AG04449 (cell line): ENCODE measurements at regions not wholly inside any gene's neighbourhood (a gene's known extent, or its start where the extent isn't known, plus 50 kb on each side); places are given as distances from the start of the nearest gene placed in this dataset.

Experiments used
- CTCF ChIA-PET: fragments of 350-600 bp; formaldehyde crosslinking; extraction: SDS; loops from one replicate; lab custom pipeline; 2021; ENCODE audit warnings: antibody characterized with exemption; lab: Yijun Ruan, JAX
- POLR2A ChIA-PET: fragments of 400-600, 350-600 bp; formaldehyde crosslinking; extraction: SDS; loops from one replicate; lab custom pipeline; 2020; ENCODE audit warnings: antibody characterized with exemption, inconsistent platforms; lab: Yijun Ruan, JAX
- DNase-seq: peaks from one replicate; pipeline ENCODE4 v3.0.0-alpha.2; 2010; ENCODE audit warnings: low read depth, low spot score
- H3K4me3 ChIP-seq: 2 replicates; pipeline ENCODE4 v1.5.1; 2011; ENCODE audit warnings: low read depth, mild to moderate bottlenecking, control low read depth, low read length
- TF ChIP-seq, protein P1 (sequence below): IDR thresholded peaks from one replicate; pipeline ENCODE4 v1.5.1; 2011; ENCODE audit warnings: mild to moderate bottlenecking, moderate library complexity, low read length, control low read depth, inconsistent platforms; ENCODE audit not compliant: insufficient read depth; ENCODE audit errors: missing control alignments

DNA sequence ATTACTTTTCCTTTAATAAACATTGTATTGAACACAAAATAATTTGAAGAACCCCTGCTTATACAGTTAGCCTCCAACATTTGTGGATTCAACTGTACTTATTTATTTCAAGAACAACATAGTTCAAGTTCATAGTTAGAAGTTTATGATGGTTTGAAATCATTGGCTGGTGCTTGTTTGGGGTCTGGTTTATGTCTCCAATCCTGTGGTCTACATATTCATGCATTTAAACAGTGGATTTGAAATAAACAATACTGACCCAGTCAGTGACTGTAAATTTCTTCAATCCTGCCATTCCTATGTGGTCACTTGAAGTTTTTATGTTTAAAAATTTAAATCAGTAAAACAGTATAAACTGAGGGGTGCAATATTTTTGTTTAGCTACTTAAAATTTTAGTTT, 145.1 kb upstream of the TRPC7 start:
- DNase-seq = no peak
- POLR2A ChIA-PET = no interaction called here
- CTCF ChIA-PET = interaction anchor here (1.6 kb wide), 1 partner anchor 30 kb away, joined by 3 read pairs; no protein-coding TSS in a partner anchor
- TF ChIP-seq, protein P1, sequence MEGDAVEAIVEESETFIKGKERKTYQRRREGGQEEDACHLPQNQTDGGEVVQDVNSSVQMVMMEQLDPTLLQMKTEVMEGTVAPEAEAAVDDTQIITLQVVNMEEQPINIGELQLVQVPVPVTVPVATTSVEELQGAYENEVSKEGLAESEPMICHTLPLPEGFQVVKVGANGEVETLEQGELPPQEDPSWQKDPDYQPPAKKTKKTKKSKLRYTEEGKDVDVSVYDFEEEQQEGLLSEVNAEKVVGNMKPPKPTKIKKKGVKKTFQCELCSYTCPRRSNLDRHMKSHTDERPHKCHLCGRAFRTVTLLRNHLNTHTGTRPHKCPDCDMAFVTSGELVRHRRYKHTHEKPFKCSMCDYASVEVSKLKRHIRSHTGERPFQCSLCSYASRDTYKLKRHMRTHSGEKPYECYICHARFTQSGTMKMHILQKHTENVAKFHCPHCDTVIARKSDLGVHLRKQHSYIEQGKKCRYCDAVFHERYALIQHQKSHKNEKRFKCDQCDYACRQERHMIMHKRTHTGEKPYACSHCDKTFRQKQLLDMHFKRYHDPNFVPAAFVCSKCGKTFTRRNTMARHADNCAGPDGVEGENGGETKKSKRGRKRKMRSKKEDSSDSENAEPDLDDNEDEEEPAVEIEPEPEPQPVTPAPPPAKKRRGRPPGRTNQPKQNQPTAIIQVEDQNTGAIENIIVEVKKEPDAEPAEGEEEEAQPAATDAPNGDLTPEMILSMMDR = no peak
- H3K4me3 ChIP-seq = no peak overlapping the region

DNA sequence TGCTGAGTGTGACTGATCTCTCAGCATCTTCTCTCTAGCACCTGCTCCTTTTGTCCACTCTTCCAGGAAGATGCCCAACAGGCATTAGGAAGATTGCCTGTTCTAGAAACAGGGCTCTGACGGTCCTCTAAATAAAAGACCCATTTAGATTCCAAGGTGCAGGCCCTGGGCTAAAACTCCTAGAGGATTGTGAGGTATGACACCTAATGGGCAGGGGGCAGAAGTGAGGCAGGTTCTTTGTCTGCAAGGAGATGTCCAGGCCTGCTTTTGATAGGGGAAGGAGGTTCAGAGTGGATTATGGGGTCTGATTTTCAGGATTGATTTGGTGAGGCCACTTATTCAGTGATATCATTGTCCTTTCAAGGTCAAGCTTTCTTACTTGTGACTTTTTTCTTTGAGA, 140.8 kb upstream of the TRPC7 start:
- ChIA-PET POLR2A (no interaction called here), CTCF (no interaction called here)
- TF ChIP-seq, protein P1 = no peak
- no peak overlapping the region for H3K4me3 ChIP-seq
- no peak for DNase-seq

DNA sequence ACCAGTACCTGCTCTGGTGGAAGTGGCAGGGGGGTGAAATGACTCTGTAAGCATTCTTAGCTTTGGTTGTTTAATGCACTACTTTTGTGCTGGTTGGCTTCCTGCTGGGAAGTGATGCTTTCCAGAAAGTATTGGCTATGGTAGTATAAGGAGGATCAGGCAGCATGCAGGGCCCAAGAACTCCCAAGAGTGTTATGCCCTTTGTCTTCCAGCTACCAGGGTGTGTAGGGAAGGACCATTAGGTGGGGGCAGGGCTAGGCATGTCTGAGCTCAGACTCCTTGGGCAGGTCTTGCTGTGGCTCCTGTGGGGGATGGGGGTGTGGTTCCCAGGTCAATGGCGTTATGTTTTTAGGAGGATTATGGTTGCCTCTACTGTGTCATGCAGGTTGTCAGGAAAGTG, 135.8 kb upstream of the TRPC7 start:
- H3K4me3 ChIP-seq = no peak overlapping the region
- TF ChIP-seq, protein P1 = no peak
- CTCF ChIA-PET = no interaction called here
- POLR2A ChIA-PET = no interaction called here
- DNase-seq = no peak

DNA sequence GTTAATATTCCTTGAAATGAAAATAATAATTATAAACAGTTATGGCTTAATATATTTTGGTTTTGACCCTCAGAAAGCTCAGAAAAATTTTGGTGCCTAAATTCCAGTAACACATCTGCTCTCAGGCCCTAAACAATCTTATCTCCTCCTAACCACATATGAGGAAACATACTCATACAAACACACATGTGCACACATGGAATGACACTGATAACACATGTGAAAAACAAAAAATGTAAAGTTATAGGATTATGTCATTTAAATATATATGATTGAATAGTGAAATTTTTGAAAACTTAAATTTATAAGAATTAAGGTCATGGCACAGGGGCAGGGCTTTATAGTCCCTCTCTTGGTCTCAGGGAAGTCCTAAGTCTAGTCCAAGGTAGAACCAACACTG, 127.2 kb upstream of the TRPC7 start:
- ChIA-PET POLR2A (no interaction called here), CTCF (no interaction called here)
- TF ChIP-seq, protein P1 = no peak

DNA sequence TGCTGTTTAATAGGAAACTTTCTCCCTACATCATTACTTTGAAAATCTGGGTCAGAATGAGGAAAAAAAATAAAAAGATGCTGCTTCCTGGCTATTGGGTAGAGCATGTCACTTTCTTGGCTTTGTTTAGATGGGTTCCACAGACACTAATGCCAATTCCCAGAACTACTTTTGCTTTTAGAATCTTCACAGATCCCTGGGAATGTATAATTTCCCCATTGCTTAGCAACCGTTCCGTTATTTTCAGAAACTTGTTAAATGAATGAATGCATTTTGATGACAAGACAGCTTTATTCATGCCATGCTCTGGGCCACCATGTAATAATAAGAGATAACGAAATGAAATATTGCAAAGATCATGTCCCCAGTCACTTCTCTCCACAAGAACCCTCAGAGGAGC, 126.5 kb upstream of the TRPC7 start:
- TF ChIP-seq, protein P1 = no peak
- ChIA-PET POLR2A (no interaction called here), CTCF (no interaction called here)
- DNase-seq = no peak
- no peak overlapping the region for H3K4me3 ChIP-seq

More for the DNA sequence above, 127.2 kb upstream of the TRPC7 start:
- H3K4me3 ChIP-seq = no peak overlapping the region
- DNase-seq = no peak

DNA sequence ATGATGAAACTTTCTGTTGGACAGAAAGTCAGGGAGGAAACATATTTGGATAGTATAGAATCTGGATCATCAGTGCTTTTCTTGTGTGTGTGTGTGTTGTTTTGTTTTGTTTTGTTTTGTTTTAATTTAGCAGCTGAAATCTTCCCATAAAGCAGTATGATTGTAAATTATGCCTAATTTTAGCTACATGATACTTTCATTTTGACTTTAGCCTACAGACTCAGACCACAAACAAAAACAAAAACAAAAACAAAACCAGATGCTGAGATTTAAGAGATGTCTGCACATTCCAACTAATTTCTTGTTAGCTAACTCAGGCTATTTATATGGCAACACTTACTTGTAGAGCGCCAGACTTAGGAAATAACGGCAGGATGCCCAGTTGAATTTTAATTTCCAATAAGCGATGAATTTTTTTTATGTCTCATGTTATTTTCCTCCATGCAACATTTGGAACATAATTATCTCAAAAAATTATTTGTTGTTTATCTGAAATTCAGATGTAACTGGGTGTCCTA, 119.5 kb upstream of the TRPC7 start:
- DNase-seq = no peak
- CTCF ChIA-PET = no interaction called here
- no peak overlapping the region for H3K4me3 ChIP-seq
- TF ChIP-seq, protein P1 = no peak
- POLR2A ChIA-PET = no interaction called here
